ENCODE measurements at regions not wholly inside any gene's neighbourhood (a gene's known extent, or its start where the extent isn't known, plus 50 kb on each side); places are given as distances from the start of the nearest gene placed in this dataset.
"Not testable (repeated sequence)": the region's sequence is repeated elsewhere in the genome, so short reads cannot be mapped to it uniquely, and the experiment has no call there.

- H3K9ac ChIP-seq (replicated peaks; ENCODE audit: extremely low read depth, insufficient read depth, low read length); H2AFZ ChIP-seq (ENCODE audit: low read depth, low read length); BruUV-seq (replicated peaks); H3K9me3 ChIP-seq (replicated peaks; ENCODE audit: control insufficient read depth, insufficient read depth, low read length); H3K27ac ChIP-seq (ENCODE audit: insufficient read depth, low read depth, low read length); H3K4me3 ChIP-seq (replicated peaks in 1 of 3; ENCODE audit: insufficient read depth in 1 of 3, low read depth in 1 of 3, low read length in 3 of 3); DNase-seq (ENCODE audit: low read depth, low spot score); H3K4me2 ChIP-seq (ENCODE audit: insufficient read depth, low read length); intact Hi-C loops (cut with micrococcal nuclease); H4K20me1 ChIP-seq (replicated peaks; ENCODE audit: control insufficient read depth, extremely low read depth, insufficient read depth, low read length); H3K27me3 ChIP-seq (ENCODE audit: control insufficient read depth in 2 of 2, insufficient read depth in 2 of 2, low read length in 2 of 2); H3K36me3 ChIP-seq (ENCODE audit: control insufficient read depth in 2 of 2, extremely low read depth in 1 of 2, insufficient read depth in 2 of 2, low read length in 2 of 2); dilution Hi-C loops (cut with MboI; ENCODE audit: extremely low pct_ligation_motif_present, low sequenced_read_pairs); FAIRE-seq; POLR2A ChIA-PET; H3K4me1 ChIP-seq (ENCODE audit: control insufficient read depth, extremely low read depth, insufficient read depth, low read length); H3K9me1 ChIP-seq (replicated peaks; ENCODE audit: control insufficient read depth, extremely low read depth, insufficient read depth, low read length); CTCF ChIA-PET; H3K79me2 ChIP-seq (ENCODE audit: control insufficient read depth, insufficient read depth, low read length): not testable (repeated sequence)
Measured at GRCh38 chr15:32342772-32343199, 60.3 kb downstream of the GOLGA8K start.

DNA sequence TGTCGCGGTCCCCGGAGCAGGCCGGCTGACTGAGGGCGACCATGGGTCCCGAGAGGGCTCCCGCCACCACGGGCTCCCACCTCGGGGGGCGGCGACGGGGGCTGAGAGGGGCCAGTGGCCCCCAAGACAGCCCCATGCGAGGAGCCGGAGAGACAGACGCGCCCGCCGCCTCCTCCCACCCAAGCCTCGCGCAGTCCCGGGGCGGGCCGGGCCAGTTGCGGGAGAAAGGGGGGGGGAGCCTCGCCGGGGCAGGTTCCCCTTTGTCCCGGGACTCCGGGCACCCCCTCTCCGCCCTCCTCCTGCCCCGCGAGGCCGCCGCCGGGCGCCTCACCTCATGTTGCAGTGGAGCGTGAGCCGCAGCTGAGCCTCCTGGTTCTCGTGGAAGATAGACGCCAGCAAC is 60.8 kb downstream of the GOLGA8K start:
- dilution Hi-C loops (cut with MboI; ENCODE audit: extremely low pct_ligation_motif_present, low sequenced_read_pairs); H3K9me1 ChIP-seq (replicated peaks; ENCODE audit: control insufficient read depth, extremely low read depth, insufficient read depth, low read length); H3K9ac ChIP-seq (replicated peaks; ENCODE audit: extremely low read depth, insufficient read depth, low read length); H4K20me1 ChIP-seq (replicated peaks; ENCODE audit: control insufficient read depth, extremely low read depth, insufficient read depth, low read length); H3K27me3 ChIP-seq (ENCODE audit: control insufficient read depth in 2 of 2, insufficient read depth in 2 of 2, low read length in 2 of 2); FAIRE-seq; H3K36me3 ChIP-seq (ENCODE audit: control insufficient read depth in 2 of 2, extremely low read depth in 1 of 2, insufficient read depth in 2 of 2, low read length in 2 of 2); H2AFZ ChIP-seq (ENCODE audit: low read depth, low read length); intact Hi-C loops (cut with micrococcal nuclease); H3K27ac ChIP-seq (ENCODE audit: insufficient read depth, low read depth, low read length); DNase-seq (ENCODE audit: low read depth, low spot score); H3K4me2 ChIP-seq (ENCODE audit: insufficient read depth, low read length); H3K9me3 ChIP-seq (replicated peaks; ENCODE audit: control insufficient read depth, insufficient read depth, low read length); H3K4me1 ChIP-seq (ENCODE audit: control insufficient read depth, extremely low read depth, insufficient read depth, low read length); H3K79me2 ChIP-seq (ENCODE audit: control insufficient read depth, insufficient read depth, low read length); POLR2A ChIA-PET; BruUV-seq (replicated peaks); CTCF ChIA-PET: not testable (repeated sequence)
- peak overlapping the region in 1 of 3 experiments; percentile 16 for H3K4me3 ChIP-seq (replicated peaks in 1 of 3; ENCODE audit: insufficient read depth in 1 of 3, low read depth in 1 of 3, low read length in 3 of 3)

- dilution Hi-C loops (cut with MboI; ENCODE audit: extremely low pct_ligation_motif_present, low sequenced_read_pairs); H3K9me3 ChIP-seq (replicated peaks; ENCODE audit: control insufficient read depth, insufficient read depth, low read length); H3K27ac ChIP-seq (ENCODE audit: insufficient read depth, low read depth, low read length); FAIRE-seq; H3K79me2 ChIP-seq (ENCODE audit: control insufficient read depth, insufficient read depth, low read length); intact Hi-C loops (cut with micrococcal nuclease); H3K9me1 ChIP-seq (replicated peaks; ENCODE audit: control insufficient read depth, extremely low read depth, insufficient read depth, low read length); H3K36me3 ChIP-seq (ENCODE audit: control insufficient read depth in 2 of 2, extremely low read depth in 1 of 2, insufficient read depth in 2 of 2, low read length in 2 of 2); POLR2A ChIA-PET; H2AFZ ChIP-seq (ENCODE audit: low read depth, low read length); H3K4me3 ChIP-seq (replicated peaks in 1 of 3; ENCODE audit: insufficient read depth in 1 of 3, low read depth in 1 of 3, low read length in 3 of 3); H3K27me3 ChIP-seq (ENCODE audit: control insufficient read depth in 2 of 2, insufficient read depth in 2 of 2, low read length in 2 of 2); DNase-seq (ENCODE audit: low read depth, low spot score); H4K20me1 ChIP-seq (replicated peaks; ENCODE audit: control insufficient read depth, extremely low read depth, insufficient read depth, low read length); CTCF ChIA-PET; BruUV-seq (replicated peaks); H3K9ac ChIP-seq (replicated peaks; ENCODE audit: extremely low read depth, insufficient read depth, low read length); H3K4me2 ChIP-seq (ENCODE audit: insufficient read depth, low read length); H3K4me1 ChIP-seq (ENCODE audit: control insufficient read depth, extremely low read depth, insufficient read depth, low read length): not testable (repeated sequence)
Measured at GRCh38 chr15:32341530-32341929, 61.6 kb downstream of the GOLGA8K start.

DNA sequence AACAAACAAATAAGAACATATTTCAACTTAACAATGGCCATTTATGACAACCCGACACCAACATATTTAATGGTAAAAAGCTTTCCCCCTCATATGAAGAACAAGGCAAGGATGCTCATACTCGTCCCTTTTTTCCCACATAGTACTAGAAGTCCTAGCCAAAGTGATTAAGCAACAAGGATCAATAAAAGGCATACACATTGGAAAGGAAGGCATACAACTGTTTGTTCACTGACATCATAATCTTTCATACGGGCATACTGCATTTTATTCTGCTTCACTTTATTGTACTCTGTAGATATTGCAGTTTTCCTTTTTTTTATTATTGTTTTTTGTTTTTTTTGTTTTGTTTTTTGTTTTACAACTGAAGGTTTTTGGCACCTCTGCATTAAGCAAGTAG is 66.3 kb downstream of the GOLGA8K start:
- H2AFZ ChIP-seq (ENCODE audit: low read depth, low read length); H4K20me1 ChIP-seq (replicated peaks; ENCODE audit: control insufficient read depth, extremely low read depth, insufficient read depth, low read length); FAIRE-seq; CTCF ChIA-PET; POLR2A ChIA-PET; H3K9me1 ChIP-seq (replicated peaks; ENCODE audit: control insufficient read depth, extremely low read depth, insufficient read depth, low read length); H3K4me3 ChIP-seq (replicated peaks in 1 of 3; ENCODE audit: insufficient read depth in 1 of 3, low read depth in 1 of 3, low read length in 3 of 3); BruUV-seq (replicated peaks); dilution Hi-C loops (cut with MboI; ENCODE audit: extremely low pct_ligation_motif_present, low sequenced_read_pairs); intact Hi-C loops (cut with micrococcal nuclease); H3K36me3 ChIP-seq (ENCODE audit: control insufficient read depth in 2 of 2, extremely low read depth in 1 of 2, insufficient read depth in 2 of 2, low read length in 2 of 2); H3K79me2 ChIP-seq (ENCODE audit: control insufficient read depth, insufficient read depth, low read length); H3K4me1 ChIP-seq (ENCODE audit: control insufficient read depth, extremely low read depth, insufficient read depth, low read length); DNase-seq (ENCODE audit: low read depth, low spot score); H3K4me2 ChIP-seq (ENCODE audit: insufficient read depth, low read length); H3K27ac ChIP-seq (ENCODE audit: insufficient read depth, low read depth, low read length); H3K9ac ChIP-seq (replicated peaks; ENCODE audit: extremely low read depth, insufficient read depth, low read length); H3K27me3 ChIP-seq (ENCODE audit: control insufficient read depth in 2 of 2, insufficient read depth in 2 of 2, low read length in 2 of 2); H3K9me3 ChIP-seq (replicated peaks; ENCODE audit: control insufficient read depth, insufficient read depth, low read length): not testable (repeated sequence)
